NCI-H226 (cell line): ENCODE measurements at regions not wholly inside any gene's neighbourhood (a gene's known extent, or its start where the extent isn't known, plus 50 kb on each side); places are given as distances from the start of the nearest gene placed in this dataset.

Source experiments
- DNase-seq: peaks from one replicate; pipeline ENCODE4 v3.0.0-alpha.2; 2015

DNA sequence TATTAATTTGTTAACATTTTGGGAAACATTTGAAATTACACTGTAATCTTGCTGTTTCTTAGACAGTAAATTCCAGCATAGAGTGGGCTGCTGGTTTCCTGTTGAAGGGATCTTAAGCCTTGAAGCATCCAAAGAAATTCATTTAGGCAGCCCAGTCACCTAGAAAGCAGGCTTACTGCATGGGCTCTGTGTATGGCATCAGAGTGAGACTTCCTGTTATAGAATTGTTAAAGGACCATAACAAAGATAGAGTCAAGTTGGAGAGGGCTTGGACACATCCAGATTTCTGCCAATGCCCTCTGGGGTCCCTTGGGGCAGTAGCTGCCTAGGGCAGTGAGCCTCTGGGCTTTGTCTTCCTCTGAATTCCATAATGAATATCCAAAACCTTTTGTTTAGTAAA is 149.2 kb downstream of the DYRK2 start:
- DNase-seq: no peak

DNA sequence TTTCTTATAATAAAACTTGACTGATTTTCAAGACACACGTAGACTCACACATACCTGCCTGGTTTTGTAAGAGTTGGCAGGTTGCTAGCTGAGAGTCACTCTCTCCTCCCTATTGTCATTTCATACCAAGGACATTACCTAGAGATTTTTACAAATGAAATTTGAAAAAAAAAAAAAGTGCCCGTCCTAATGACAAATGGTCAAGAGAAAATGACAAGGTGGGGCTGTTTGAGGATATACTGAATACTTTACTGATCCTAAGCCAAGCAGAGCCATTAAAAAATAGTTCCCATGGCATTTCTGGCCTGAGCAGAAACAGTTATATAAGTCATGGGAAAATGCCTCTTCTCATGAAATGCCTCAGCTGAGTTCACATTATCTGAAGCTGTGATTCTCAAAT is 150.2 kb downstream of the DYRK2 start:
- DNase-seq: no peak

DNA sequence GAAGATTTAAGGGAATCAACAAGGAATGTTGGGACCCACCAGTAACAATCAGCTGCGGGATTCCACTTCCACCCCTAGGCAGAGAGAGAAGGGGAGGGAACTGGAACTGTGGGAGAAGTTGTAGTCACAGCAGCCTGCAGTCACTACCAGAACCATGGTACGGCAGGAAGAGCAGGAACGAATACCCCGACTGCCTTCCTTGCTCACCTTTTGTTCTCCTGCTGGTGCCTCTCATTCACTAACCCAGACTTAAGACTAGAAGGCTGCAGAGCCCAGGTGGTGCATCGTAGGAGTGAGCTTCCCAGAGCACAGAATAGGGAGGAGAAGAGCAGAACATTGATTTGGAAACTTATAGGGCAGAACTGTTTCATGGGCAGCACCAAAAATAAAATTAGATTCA is 154.2 kb downstream of the DYRK2 start:
- no peak for DNase-seq

DNA sequence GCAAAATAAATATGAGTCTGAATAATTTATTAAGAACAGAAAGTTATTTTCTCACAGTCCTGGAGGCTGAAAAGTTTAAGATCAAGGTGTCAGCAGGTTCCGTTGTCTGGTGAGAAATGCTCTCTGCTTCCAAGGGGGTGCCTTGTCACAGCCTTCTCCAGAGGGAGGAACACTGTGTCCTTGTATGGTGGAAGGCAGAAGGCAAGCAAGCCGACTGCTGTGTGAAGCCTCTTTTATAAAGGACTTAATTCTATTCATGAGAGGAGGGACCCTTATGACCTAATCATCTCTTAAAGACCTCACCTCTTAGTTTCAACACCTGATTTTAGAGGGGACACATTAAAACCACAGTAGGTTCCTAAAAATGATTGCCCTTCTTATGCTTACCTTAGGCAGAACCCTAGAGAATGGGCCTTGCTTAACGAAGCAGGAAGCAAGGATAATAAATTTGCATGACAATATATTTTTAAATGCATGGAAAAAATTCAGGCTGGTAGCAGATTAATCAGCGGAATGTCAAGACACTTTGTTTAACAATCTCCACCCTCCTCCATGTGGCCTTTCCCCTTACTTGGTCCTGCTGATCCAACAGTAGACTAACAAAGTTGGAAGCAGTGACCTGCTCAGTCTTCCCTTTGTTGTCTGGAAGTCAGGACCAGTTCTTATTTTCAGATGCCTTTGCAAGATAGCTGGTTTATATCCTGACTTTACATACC is 154.9 kb downstream of the DYRK2 start:
- DNase-seq: no peak

DNA sequence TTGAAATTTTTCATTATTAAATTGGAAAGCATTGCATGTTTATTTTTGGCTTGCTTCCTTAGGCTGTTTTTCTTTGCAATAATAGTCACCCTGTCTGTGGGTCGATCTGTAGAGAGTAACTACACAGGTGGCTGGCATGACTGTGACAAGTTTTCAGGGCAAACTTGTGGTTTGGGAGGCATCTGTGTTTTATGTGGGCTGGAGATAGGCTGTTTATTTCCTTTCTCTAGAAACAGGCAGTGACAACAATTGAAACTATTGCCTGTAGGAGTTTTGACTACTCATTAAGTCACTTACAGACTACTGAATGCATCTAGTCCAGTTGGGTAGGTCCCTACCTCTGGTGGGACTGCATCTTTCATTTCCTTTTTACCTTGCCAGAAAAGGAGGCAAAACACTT is 155.6 kb downstream of the DYRK2 start:
- DNase-seq: no peak

DNA sequence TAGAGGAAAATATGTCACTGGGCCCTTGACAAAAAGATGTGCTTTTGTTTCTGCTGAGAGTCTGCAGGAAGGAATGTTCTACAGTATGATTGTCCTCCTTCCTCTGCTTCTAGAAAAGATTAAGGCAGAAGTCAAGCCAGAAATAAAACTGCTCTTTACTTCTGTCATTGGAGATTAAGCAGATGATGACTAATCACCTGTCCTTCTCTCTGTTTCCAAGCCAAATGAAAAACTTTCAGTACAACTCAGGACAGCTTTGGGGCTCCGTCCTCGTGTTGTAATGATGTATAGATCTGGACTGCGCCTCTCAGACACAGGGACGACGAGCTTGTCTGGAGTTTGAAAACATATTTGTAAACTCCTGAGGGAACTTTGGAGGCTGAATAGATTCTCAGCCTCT is 159.3 kb downstream of the DYRK2 start:
- no peak for DNase-seq

DNA sequence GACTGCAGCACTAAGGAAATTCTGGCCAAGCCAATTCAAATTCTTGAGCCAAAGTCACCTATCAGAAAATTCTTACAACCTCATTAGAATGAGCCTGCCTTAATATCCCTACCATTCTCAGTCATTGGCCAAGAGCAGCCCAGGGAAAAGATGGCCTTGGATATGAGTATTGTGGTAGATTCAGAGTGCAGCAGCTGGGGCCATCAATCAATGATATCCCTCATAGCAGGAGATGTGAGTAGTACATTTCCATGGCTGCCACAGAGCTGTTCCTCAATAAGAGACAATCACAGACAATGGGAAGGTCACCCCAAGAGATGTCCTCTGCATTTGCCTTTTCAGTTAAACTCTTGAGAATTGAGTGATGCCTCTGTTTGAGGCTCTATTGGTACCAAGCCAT is 161.6 kb downstream of the DYRK2 start:
- DNase-seq: no peak

DNA sequence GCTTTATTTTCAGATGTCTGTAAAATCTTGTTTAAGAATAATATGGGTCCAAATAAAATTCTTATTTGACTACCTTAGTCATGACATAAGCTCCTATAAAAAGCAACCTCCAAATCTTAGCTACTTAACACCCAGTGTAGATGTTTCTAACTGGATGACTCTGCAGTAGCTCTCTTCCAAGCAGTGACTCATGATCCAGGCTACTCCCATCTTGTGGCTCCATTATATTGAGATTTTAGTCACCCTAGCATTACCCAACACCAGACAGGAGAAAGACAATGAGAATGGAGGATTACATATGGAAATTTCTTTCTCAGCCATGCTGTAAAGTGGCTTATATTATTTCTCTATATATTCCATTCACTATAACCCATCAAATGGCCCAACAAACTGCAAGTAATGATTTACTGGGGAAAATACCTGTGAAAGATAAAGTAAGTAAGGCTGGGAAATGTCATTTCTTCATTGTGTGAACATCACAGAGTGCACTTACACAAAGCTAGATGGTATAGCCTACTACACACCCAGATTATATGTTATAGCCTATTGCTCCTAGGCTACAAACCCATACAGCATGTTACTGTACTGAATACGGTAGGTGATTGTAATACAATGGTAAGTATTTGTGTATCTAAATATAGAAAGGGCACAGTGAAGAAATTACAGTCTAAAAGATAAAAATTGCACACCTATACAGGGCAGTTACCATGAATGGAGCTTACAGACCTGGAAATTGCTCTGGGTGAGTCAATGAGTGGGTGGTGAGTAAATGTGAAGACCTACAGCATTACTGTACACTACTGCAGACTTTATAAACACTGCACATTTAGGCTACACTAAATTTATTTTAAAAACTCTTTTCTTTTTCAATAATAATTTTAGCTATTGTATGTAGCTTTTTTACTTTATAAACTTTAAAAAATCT is 163.2 kb downstream of the DYRK2 start:
- DNase-seq: peak; percentile 90

DNA sequence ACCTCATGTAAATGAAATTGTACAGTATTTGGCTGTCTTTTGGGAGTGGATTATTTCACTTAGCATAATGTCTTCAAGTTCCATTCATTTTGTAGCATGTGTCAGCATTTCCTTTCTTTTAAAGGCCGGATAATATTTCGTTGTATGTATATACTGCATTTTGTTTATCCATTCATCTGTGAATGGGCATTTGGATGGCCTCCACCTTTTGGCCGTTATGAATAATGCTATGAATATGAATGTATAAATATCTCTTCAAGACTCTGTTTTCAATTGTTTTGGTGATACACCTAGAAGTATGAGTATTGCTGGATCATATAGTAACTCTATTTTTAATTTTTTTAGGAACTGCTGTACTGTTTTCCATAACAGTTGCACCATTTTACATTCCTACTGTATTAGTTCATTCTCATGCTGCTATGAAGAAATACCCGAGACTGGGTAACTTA is 164.9 kb downstream of the DYRK2 start:
- no peak for DNase-seq

DNA sequence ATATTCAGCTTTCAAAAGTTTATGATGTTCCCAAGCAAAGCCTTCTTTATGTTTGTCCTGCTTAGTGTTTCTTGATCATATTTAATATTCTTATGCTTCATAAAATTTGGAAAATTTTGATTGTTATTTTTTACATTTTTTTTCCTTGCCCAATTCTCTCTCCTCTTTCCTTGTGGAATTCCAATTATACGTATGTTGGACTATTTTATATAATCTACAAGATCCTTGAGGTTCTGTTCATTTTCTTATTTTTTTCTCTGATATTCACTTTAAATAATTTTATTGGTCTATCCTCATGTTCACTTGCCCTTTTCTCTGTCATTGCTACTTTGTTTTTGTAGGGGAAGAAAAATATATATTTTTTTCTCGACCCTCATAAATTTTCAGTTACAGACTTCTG is 167.7 kb downstream of the DYRK2 start:
- no peak for DNase-seq

DNA sequence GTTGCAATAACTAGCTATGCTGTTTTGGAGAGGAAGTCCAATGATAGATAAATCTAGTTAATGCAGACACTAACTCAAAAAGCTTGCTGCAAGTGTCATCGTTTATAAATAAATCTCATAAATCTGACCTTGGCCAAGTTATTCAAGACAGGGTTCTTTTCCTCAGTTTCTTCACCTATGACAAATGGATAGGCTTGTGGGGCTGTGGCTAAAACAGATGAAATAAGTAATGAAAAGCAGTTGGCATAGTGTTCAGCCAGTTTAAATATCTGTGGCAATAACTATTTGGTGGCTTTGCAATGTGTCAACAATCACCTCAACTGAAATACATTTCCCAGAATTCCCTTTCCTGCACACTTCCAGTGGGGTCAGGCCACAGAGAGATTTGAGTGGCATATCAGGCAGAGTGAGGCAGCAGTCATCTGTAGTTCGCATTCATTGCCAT is 169.9 kb downstream of the DYRK2 start:
- no peak for DNase-seq

DNA sequence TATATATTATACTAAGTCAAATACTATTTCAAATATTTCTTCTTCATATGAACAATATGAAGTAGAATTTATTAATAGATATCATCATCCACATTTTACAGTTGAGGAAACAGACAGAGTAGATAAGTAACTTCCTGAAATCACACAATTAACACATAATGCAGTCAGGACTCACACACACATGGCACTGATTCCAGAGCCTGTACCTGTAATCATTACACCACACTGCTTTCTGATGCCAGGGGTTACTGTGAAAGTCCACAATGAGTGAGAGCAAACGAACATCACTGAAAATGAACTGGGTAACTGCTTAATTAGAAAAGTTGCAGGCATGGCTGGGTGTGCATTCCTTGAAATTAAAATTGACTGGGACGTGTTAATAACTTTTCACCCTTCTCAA is 169.3 kb upstream of the IFNG-AS1 start:
- DNase-seq: no peak

DNA sequence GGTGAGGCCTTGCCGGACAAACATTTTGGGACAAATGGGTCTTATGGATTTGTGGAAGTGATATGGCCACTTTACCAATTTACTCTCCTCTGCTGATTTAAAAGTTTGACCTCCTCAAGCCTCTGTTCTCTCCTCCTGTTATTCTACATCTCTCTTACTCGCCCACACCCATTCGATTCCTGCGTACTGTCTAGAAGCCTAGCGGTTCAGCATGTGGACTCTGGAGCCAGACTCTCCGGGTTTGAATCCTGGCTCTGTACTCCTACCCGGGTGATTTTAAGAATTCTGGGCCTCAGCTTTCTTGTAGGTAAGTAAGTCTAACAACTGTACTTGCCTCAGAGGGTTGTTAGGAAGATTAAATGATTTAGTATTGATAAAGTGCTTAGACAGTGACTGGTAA is 168.6 kb upstream of the IFNG-AS1 start:
- DNase-seq: no peak

DNA sequence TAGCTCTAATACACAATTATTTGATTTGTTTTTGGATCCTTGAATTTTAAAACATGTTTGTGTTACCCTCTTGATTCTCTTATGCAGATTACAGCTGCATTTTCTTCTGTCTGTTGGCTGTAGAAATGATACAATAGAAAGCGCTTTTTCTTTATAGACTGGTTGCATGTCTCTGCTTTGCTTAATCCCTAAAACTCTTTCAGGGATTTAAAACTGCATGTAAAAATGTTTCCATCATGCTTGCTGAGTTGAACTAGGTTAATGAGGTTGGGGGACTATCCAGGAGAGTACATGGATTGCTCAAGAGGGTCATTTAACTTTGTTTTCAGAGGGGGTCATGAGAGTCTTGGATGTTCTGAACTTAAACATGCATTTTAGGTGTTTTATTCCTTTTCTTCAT is 166.4 kb upstream of the IFNG-AS1 start:
- no peak for DNase-seq

DNA sequence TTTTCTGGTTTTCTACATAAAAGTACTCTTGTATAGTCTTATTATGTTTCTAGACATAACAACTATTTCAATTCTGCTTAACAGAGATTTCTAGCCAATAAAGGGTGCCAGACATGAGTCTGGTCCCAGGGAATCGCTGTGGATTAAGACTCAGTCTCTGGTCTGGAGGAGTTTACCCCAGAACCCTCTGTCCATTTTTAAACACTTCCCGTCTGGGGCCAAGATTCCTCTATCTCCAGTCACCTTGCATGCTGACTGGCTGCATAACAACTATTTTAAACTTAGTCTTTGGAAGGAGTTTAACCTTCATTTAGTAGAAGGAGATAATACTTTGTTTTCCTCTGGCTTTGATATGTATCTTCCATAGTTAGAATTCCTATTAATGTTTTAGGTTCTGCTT is 163.1 kb upstream of the IFNG-AS1 start:
- DNase-seq: no peak

DNA sequence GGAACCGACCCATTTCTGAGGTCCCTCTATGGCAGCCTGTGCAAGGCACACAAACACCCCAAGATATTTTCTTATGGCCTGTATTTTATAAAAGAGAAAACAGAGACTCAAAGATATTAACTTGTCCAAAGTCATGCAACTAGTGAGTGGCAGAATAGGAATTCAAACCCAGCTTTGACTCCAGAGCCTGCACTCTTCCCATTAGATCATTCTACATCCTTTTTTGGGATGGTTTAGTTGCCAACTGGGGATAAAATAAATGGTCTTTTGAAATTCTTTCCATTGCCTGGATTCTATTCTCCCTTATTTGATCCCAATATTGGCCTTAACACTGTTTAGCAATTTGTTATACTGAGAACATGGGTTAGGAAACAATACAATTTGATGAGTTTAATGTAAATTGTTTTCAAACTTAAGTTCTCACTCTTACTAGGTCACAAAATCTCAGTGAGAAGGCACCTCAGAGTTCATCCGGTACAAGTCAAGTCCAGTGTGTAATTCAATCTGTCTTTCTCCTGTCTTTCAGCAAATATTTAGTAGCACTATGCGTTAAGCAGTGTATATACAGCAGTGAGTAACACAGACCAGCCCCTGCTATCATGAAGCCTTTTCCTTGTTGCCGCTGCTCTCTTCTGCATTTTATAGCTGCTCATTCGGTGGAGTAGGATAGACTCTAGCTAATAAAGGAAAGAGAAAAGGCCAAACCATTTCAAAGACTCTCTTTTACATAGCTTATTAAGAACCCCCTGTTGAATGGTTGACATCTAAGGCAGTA is 162.1 kb upstream of the IFNG-AS1 start:
- DNase-seq: no peak

DNA sequence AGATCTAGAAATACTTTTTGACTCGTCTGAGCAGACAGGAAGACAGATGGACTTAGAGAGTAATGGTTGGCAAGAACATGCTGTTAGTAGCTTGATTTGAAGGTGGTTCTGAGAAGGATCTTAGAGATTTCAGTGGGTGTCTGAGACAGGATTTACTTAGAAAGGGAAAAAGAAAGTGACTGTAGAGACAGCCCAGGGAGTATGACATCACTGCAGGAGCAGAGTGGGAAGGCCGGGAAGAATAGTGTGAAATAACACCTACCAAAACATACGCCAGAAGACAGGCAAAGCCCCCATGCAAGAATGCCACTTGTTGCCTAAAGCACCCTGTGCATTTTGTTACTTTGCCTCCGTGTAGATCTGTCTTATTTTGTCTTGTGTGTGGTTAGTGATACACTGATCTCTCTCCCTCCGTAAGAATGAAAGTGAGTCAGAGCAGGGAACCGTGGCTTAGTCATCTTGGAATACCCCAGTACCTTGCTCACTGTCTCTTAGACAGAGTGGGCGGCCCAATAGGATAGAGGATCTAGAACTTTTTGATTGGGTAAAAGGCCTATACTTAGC is 161.3 kb upstream of the IFNG-AS1 start:
- peak; percentile 99 for DNase-seq

DNA sequence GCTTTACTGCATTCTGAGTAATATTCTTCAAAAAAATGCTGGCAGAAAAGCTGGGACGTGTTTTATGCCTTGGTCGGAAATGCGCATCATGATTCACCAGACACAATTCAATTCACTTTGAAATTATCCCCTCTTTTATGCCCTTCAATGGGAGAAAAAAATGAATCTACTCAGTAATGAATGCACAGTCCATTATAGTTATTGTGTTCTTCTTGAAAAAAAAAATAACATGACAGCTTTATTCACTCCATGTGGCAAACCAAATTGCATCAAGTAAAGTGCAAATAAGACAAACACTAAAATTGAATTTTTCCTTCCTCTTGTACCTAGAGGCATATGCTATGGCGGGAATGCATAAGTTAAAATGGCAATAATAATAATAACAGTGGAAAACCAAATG is 159.4 kb upstream of the IFNG-AS1 start:
- no peak for DNase-seq

DNA sequence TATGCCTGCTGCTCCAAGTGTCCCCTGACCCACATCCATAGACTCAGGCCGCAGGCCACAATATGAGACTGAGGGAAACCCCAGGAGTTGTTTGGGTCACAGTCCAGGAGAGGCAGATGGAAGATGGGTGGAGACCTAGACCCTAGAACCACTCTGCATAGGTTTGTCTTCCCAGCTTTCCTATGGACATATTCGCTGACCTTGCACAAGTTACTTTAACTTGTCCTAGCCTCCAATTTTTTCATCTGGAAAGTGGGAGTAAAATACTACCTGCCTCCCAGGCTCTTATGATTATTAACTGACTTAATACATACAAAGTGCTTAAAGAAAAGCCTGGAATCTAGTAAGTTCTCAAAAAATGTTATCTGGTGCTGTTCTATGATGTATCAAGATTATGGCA is 157.1 kb upstream of the IFNG-AS1 start:
- no peak for DNase-seq

DNA sequence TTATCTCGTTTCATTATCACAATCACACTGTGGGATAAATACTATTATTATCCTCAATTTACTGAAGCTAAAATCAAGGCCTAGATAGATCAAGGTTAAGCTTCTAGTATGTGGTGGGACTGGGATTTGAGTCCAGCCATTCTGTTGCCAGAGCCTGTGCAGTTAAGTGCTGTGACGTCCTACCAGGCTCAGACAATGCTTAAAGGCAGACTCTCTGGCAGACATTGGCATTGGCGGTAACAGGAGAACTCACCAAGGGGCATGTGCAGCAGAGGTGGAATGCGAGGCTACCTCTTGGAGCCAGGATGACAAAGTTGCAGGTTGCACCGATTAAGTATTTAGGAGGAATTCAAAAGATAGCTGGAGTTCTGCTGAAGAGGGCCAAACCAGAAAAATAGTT is 155.6 kb upstream of the IFNG-AS1 start:
- no peak for DNase-seq

DNA sequence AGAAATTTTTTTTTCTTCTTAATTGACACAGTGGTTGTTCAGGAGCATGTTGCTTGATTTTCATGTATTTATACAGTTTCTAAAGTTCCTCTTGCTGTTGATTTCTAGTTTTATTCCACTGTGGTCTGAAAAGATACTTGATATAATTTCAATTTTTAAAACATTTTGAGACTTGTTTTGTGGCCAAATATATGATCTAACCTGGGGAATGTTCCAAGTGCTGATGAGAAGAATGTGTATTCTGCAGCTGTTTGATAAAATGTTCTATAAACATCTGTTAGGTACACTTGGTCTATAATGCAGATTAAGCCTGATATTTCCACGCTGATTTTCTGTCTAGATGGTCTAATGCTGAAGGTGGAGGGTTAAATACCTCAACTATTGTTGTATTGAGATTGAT is 151.4 kb upstream of the IFNG-AS1 start:
- DNase-seq: no peak

DNA sequence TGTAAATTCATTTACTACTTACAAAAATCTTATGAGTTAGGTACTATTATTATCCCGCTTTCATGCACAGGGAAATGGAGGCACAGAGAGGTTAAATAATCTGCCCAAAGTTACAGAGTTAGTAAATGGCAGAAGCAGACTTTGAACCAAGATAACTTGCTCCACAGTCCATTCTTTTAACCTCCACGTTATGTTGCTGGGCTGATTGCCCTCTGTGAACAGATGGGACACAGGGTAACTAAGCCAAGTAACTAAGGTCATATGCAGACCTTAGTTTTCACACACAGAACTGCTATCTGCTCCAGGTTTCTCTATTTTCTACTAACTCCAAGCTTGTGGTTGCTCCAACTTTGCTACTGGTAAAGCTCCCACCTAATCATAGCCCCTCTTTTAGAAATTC is 147.1 kb upstream of the IFNG-AS1 start:
- no peak for DNase-seq

DNA sequence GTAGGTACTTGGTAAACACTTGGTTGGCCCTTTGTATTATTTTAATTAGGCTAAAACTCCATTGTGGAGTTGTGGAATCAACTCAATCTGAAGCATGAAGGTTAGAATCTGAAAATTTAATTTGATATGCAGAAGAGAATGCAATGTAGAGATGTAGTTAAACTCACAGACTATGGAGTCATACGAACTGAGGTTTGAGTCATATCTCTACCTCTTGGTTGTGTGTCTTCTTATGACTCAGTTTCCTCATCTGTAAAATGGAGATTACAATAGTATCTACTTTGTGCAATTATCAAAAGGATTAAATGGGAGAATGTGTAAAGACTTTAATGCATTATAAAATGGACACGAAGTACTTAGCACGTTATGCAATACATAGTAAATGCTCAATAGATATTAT is 146.0 kb upstream of the IFNG-AS1 start:
- DNase-seq: no peak
